GM21381 (cell line): ENCODE measurements at regions not wholly inside any gene's neighbourhood (a gene's known extent, or its start where the extent isn't known, plus 50 kb on each side); places are given as distances from the start of the nearest gene placed in this dataset.

Source experiments
- ATAC-seq: cut with Tn5 transposase; IDR thresholded peaks from one replicate; pipeline ENCODE4 v1.9.1; 2021; ENCODE audit warnings: mild to moderate bottlenecking, moderate library complexity; ENCODE audit not compliant: unreplicated experiment

GRCh38 chr22:47659467-47660223 lies 897.2 kb downstream of the TBC1D22A start:
- no peak for ATAC-seq

GRCh38 chr22:47658182-47658581 lies 895.7 kb downstream of the TBC1D22A start:
- ATAC-seq, result no peak

GRCh38 chr22:47657224-47657623 lies 894.8 kb downstream of the TBC1D22A start:
- ATAC-seq, result no peak

- no peak for ATAC-seq
These were observed 894.4 kb downstream of the TBC1D22A start for GRCh38 chr22:47656806-47657205.

GRCh38 chr22:47655930-47656329 lies 893.5 kb downstream of the TBC1D22A start:
- ATAC-seq, result no peak

- ATAC-seq, result no peak
These were observed 892.6 kb downstream of the TBC1D22A start for GRCh38 chr22:47654922-47655491.

GRCh38 chr22:47653921-47654320 lies 891.5 kb downstream of the TBC1D22A start:
- no peak for ATAC-seq

GRCh38 chr22:47651216-47651987 lies 889.0 kb downstream of the TBC1D22A start:
- ATAC-seq, result no peak

- ATAC-seq, result no peak
These were observed 885.3 kb downstream of the TBC1D22A start for GRCh38 chr22:47647720-47648119.

GRCh38 chr22:47647181-47647580 lies 884.7 kb downstream of the TBC1D22A start:
- no peak for ATAC-seq

- no peak for ATAC-seq
These were observed 883.5 kb downstream of the TBC1D22A start for GRCh38 chr22:47645923-47646322.

GRCh38 chr22:47645450-47645914 lies 883.0 kb downstream of the TBC1D22A start:
- ATAC-seq, result no peak

- no peak for ATAC-seq
These were observed 871.9 kb downstream of the TBC1D22A start for GRCh38 chr22:47634347-47634746.

- ATAC-seq, result no peak
These were observed 870.7 kb downstream of the TBC1D22A start for GRCh38 chr22:47633111-47633510.

- ATAC-seq, result no peak
These were observed 870.3 kb downstream of the TBC1D22A start for GRCh38 chr22:47632701-47633100.

GRCh38 chr22:47631571-47632102 lies 869.2 kb downstream of the TBC1D22A start:
- ATAC-seq, result no peak

GRCh38 chr22:47630741-47631534 lies 868.5 kb downstream of the TBC1D22A start:
- ATAC-seq, result no peak

- no peak for ATAC-seq
These were observed 867.6 kb downstream of the TBC1D22A start for GRCh38 chr22:47629791-47630655.

- no peak for ATAC-seq
These were observed 866.8 kb downstream of the TBC1D22A start for GRCh38 chr22:47629273-47629711.
